SJSA1 (cell line): ENCODE measurements at regions not wholly inside any gene's neighbourhood (a gene's known extent, or its start where the extent isn't known, plus 50 kb on each side); places are given as distances from the start of the nearest gene placed in this dataset.

Experiments used
- DNase-seq, 2 experiments: peaks; one replicate each; pipeline ENCODE4 v3.0.0-alpha.2; 2015 to 2020; ENCODE audit warnings: low spot score in 2 of 2, low read depth in 1 of 2
- H3K27ac ChIP-seq: fragments of 250-450 bp; sonication (Bioruptor Pico); 2 replicates; pipeline ENCODE4 v1.5.1; 2020; ENCODE audit warnings: mild to moderate bottlenecking, moderate library complexity
- H3K27me3 ChIP-seq: fragments of 250-450 bp; sonication (Bioruptor Pico); replicated peaks from 2 replicates; pipeline ENCODE4 v1.5.1; 2020; ENCODE audit warnings: mild to moderate bottlenecking, moderate library complexity
- H3K36me3 ChIP-seq: fragments of 250-450 bp; sonication (Bioruptor Pico); 2 replicates; pipeline ENCODE4 v1.5.1; 2020; ENCODE audit warnings: mild to moderate bottlenecking
- H3K4me1 ChIP-seq: fragments of 250-450 bp; sonication (Bioruptor Pico); replicated peaks from 2 replicates; pipeline ENCODE4 v1.6.1; 2021; ENCODE audit warnings: mild to moderate bottlenecking
- H3K4me3 ChIP-seq: fragments of 250-450 bp; sonication (Bioruptor Pico); 2 replicates; pipeline ENCODE4 v1.5.1; 2020; ENCODE audit warnings: mild to moderate bottlenecking
- H3K9me3 ChIP-seq: fragments of 250-450 bp; sonication (Bioruptor Pico); replicated peaks from 2 replicates; pipeline ENCODE4 v1.5.1; 2020; ENCODE audit warnings: mild to moderate bottlenecking

GRCh38 chr4:74535512-74535911 is 90.6 kb downstream of the AREG start:
- no peak overlapping the region for H3K4me3 ChIP-seq
- H3K9me3 ChIP-seq, result no peaks in the 10 kb centered on the region
- no peaks in the 10 kb centered on the region for H3K27me3 ChIP-seq
- H3K4me1 ChIP-seq, result no peaks in the 10 kb centered on the region
- no peak for DNase-seq
- H3K36me3 ChIP-seq, result no peaks in the 10 kb centered on the region
- H3K27ac ChIP-seq, result no peak overlapping the region

GRCh38 chr4:74536557-74536956 is 91.6 kb downstream of the AREG start:
- DNase-seq, result no peak
- Histone ChIP-seq H3K4me3 (no peak overlapping the region), H3K36me3 (no peaks in the 10 kb centered on the region), H3K27me3 (no peaks in the 10 kb centered on the region), H3K27ac (no peak overlapping the region), H3K9me3 (no peaks in the 10 kb centered on the region), H3K4me1 (no peaks in the 10 kb centered on the region)

- Histone ChIP-seq H3K4me1 (no peaks in the 10 kb centered on the region), H3K4me3 (no peak overlapping the region), H3K9me3 (no peaks in the 10 kb centered on the region), H3K27ac (no peak overlapping the region), H3K27me3 (no peaks in the 10 kb centered on the region), H3K36me3 (no peaks in the 10 kb centered on the region)
- DNase-seq, result no peak
Measured at GRCh38 chr4:74537459-74537858, 92.5 kb downstream of the AREG start.

GRCh38 chr4:74539044-74539790 is 94.3 kb downstream of the AREG start:
- H3K9me3 ChIP-seq, result no peaks in the 10 kb centered on the region
- DNase-seq, result no peak
- no peaks in the 10 kb centered on the region for H3K36me3 ChIP-seq
- H3K27me3 ChIP-seq, result no peaks in the 10 kb centered on the region
- H3K4me1 ChIP-seq, result peaks cover 6% of the 10 kb centered on the region
- no peak overlapping the region for H3K4me3 ChIP-seq
- no peak overlapping the region for H3K27ac ChIP-seq

- Histone ChIP-seq H3K4me1 (peaks cover 12% of the 10 kb centered on the region), H3K36me3 (no peaks in the 10 kb centered on the region), H3K27me3 (no peaks in the 10 kb centered on the region), H3K27ac (no peak overlapping the region), H3K4me3 (no peak overlapping the region), H3K9me3 (no peaks in the 10 kb centered on the region)
- DNase-seq, result no peak
Measured at GRCh38 chr4:74540193-74540592, 95.3 kb downstream of the AREG start.

GRCh38 chr4:74541667-74542066 is 96.7 kb downstream of the AREG start:
- H3K4me3 ChIP-seq, result no peak overlapping the region
- H3K27me3 ChIP-seq, result no peaks in the 10 kb centered on the region
- no peak overlapping the region for H3K27ac ChIP-seq
- peaks cover 27% of the 10 kb centered on the region for H3K4me1 ChIP-seq
- no peaks in the 10 kb centered on the region for H3K9me3 ChIP-seq
- no peaks in the 10 kb centered on the region for H3K36me3 ChIP-seq
- no peak for DNase-seq

GRCh38 chr4:74543231-74543781 is 98.4 kb downstream of the AREG start:
- no peaks in the 10 kb centered on the region for H3K36me3 ChIP-seq
- no peak for DNase-seq
- peaks cover 36% of the 10 kb centered on the region for H3K4me1 ChIP-seq
- no peaks in the 10 kb centered on the region for H3K9me3 ChIP-seq
- no peak overlapping the region for H3K27ac ChIP-seq
- no peak overlapping the region for H3K4me3 ChIP-seq
- H3K27me3 ChIP-seq, result no peaks in the 10 kb centered on the region

- Histone ChIP-seq H3K27me3 (no peaks in the 10 kb centered on the region), H3K36me3 (no peaks in the 10 kb centered on the region), H3K9me3 (no peaks in the 10 kb centered on the region), H3K4me1 (peaks cover 41% of the 10 kb centered on the region), H3K27ac (0 out of 2 replicates have a peak overlapping the region, but pooled peaks have one; percentile 15), H3K4me3 (no peak overlapping the region)
- no peak for DNase-seq
Measured at GRCh38 chr4:74543983-74544382, 99.0 kb downstream of the AREG start.

- no peaks in the 10 kb centered on the region for H3K27me3 ChIP-seq
- DNase-seq, result no peak
- H3K9me3 ChIP-seq, result no peaks in the 10 kb centered on the region
- H3K4me1 ChIP-seq, result peaks cover 44% of the 10 kb centered on the region
- H3K36me3 ChIP-seq, result no peaks in the 10 kb centered on the region
- H3K27ac ChIP-seq, result peak overlapping the region; percentile 21; the same call in 1 of the 2 replicates
- no peak overlapping the region for H3K4me3 ChIP-seq
Measured at GRCh38 chr4:74544655-74545361, 99.9 kb downstream of the AREG start.

GRCh38 chr4:74545448-74545847 is 100.5 kb downstream of the AREG start:
- Histone ChIP-seq H3K27me3 (no peaks in the 10 kb centered on the region), H3K9me3 (no peaks in the 10 kb centered on the region), H3K4me3 (no peak overlapping the region), H3K27ac (peak overlapping the region; percentile 21), H3K4me1 (peaks cover 50% of the 10 kb centered on the region), H3K36me3 (no peaks in the 10 kb centered on the region)
- no peak for DNase-seq

- peaks cover 50% of the 10 kb centered on the region for H3K4me1 ChIP-seq
- H3K27ac ChIP-seq, result peak overlapping the region; percentile 21
Measured at GRCh38 chr4:74546057-74546456, 101.1 kb downstream of the AREG start.

GRCh38 chr4:74547042-74547441 is 102.1 kb downstream of the AREG start:
- Histone ChIP-seq H3K9me3 (no peaks in the 10 kb centered on the region), H3K27ac (no peak overlapping the region), H3K4me1 (peaks cover 50% of the 10 kb centered on the region), H3K36me3 (no peaks in the 10 kb centered on the region), H3K4me3 (no peak overlapping the region), H3K27me3 (no peaks in the 10 kb centered on the region)
- DNase-seq, result no peak

More at GRCh38 chr4:74546057-74546456, 101.1 kb downstream of the AREG start:
- peak in 1 of 2 experiments; percentile 53 for DNase-seq
- Histone ChIP-seq H3K27me3 (no peaks in the 10 kb centered on the region), H3K9me3 (no peaks in the 10 kb centered on the region), H3K4me3 (no peak overlapping the region), H3K36me3 (no peaks in the 10 kb centered on the region)

- no peaks in the 10 kb centered on the region for H3K36me3 ChIP-seq
- no peak for DNase-seq
- H3K9me3 ChIP-seq, result no peaks in the 10 kb centered on the region
- H3K4me1 ChIP-seq, result peaks cover 50% of the 10 kb centered on the region
- H3K27ac ChIP-seq, result no peak overlapping the region
- no peak overlapping the region for H3K4me3 ChIP-seq
- no peaks in the 10 kb centered on the region for H3K27me3 ChIP-seq
Measured at GRCh38 chr4:74548561-74548960, 103.6 kb downstream of the AREG start.

- H3K9me3 ChIP-seq, result no peaks in the 10 kb centered on the region
- no peak overlapping the region for H3K4me3 ChIP-seq
- DNase-seq, result no peak
- H3K27me3 ChIP-seq, result no peaks in the 10 kb centered on the region
- H3K36me3 ChIP-seq, result no peaks in the 10 kb centered on the region
- no peak overlapping the region; the same call in 1 of the 2 replicates for H3K27ac ChIP-seq
- H3K4me1 ChIP-seq, result peaks cover 39% of the 10 kb centered on the region
Measured at GRCh38 chr4:74549936-74550335, 105.0 kb downstream of the AREG start.
